Fibroblast of gingiva (primary cell): ENCODE measurements at regions not wholly inside any gene's neighbourhood (a gene's known extent, or its start where the extent isn't known, plus 50 kb on each side); places are given as distances from the start of the nearest gene placed in this dataset.
A peak's percentile ranks its signal among the peaks of the same experiment; 100 is the strongest.
"Not testable (repeated sequence)": the region's sequence is repeated elsewhere in the genome, so short reads cannot be mapped to it uniquely, and the experiment has no call there.

Experiments
- DNase-seq: peaks from one replicate; pipeline ENCODE4 v3.0.0-alpha.2; 2011; ENCODE audit warnings: low read depth

GRCh38 chr14:85146779-85147178 lies 383.2 kb upstream of the FLRT2 start:
- no peak for DNase-seq

GRCh38 chr14:85150166-85150565 lies 379.8 kb upstream of the FLRT2 start:
- DNase-seq: no peak

GRCh38 chr14:85154714-85155113 lies 375.2 kb upstream of the FLRT2 start:
- DNase-seq: no peak

- no peak for DNase-seq
Observed at GRCh38 chr14:85156319-85156718, 373.6 kb upstream of the FLRT2 start.

GRCh38 chr14:85159726-85160125 lies 370.2 kb upstream of the FLRT2 start:
- DNase-seq: no peak

GRCh38 chr14:85165094-85165493 lies 364.9 kb upstream of the FLRT2 start:
- DNase-seq: no peak

GRCh38 chr14:85169381-85169780 lies 360.6 kb upstream of the FLRT2 start:
- DNase-seq: no peak

- DNase-seq: no peak
Observed at GRCh38 chr14:85172290-85172689, 357.7 kb upstream of the FLRT2 start.

- no peak for DNase-seq
Observed at GRCh38 chr14:85172889-85173477, 357.0 kb upstream of the FLRT2 start.

- DNase-seq: peak; percentile 62
Observed at GRCh38 chr14:85175556-85175955, 354.4 kb upstream of the FLRT2 start.

- DNase-seq: no peak
Observed at GRCh38 chr14:85178864-85179263, 351.1 kb upstream of the FLRT2 start.

- DNase-seq: no peak
Observed at GRCh38 chr14:85180876-85181275, 349.1 kb upstream of the FLRT2 start.

- no peak for DNase-seq
Observed at GRCh38 chr14:85182282-85182681, 347.7 kb upstream of the FLRT2 start.

- DNase-seq: no peak
Observed at GRCh38 chr14:85186082-85186481, 343.9 kb upstream of the FLRT2 start.

GRCh38 chr14:85187521-85187920 lies 342.4 kb upstream of the FLRT2 start:
- DNase-seq: no peak

GRCh38 chr14:85188836-85189235 lies 341.1 kb upstream of the FLRT2 start:
- DNase-seq: no peak

- DNase-seq: not testable (repeated sequence)
Observed at GRCh38 chr14:85189253-85189652, 340.7 kb upstream of the FLRT2 start.

GRCh38 chr14:85190251-85190650 lies 339.7 kb upstream of the FLRT2 start:
- no peak for DNase-seq

- DNase-seq: no peak
Observed at GRCh38 chr14:85191986-85192385, 338.0 kb upstream of the FLRT2 start.

GRCh38 chr14:85195872-85196477 lies 334.0 kb upstream of the FLRT2 start:
- DNase-seq: no peak

GRCh38 chr14:85198001-85198400 lies 331.9 kb upstream of the FLRT2 start:
- DNase-seq: no peak

- DNase-seq: no peak
Observed at GRCh38 chr14:85205875-85206274, 324.1 kb upstream of the FLRT2 start.

- no peak for DNase-seq
Observed at GRCh38 chr14:85214471-85214870, 315.5 kb upstream of the FLRT2 start.

GRCh38 chr14:85217412-85217811 lies 312.5 kb upstream of the FLRT2 start:
- no peak for DNase-seq
